GM23248 (cell line): ENCODE measurements at regions not wholly inside any gene's neighbourhood (a gene's known extent, or its start where the extent isn't known, plus 50 kb on each side); places are given as distances from the start of the nearest gene placed in this dataset.

Experiments used
- EZH2 ChIP-seq: fragments of 200-600 bp; sonication (generic); IDR thresholded peaks from 2 replicates; pipeline ENCODE4 v1.6.1; 2018; ENCODE audit warnings: antibody characterized with exemption, mild to moderate bottlenecking; ENCODE audit not compliant: insufficient read depth, poor library complexity, severe bottlenecking
- EZH2phosphoT487 ChIP-seq: fragments of 200-600 bp; sonication (generic); IDR thresholded peaks from 2 replicates; pipeline ENCODE4 v1.6.1; 2018; ENCODE audit warnings: antibody characterized with exemption, moderate library complexity, mild to moderate bottlenecking, low read depth; ENCODE audit not compliant: insufficient read depth

GRCh38 chr20:55472704-55473103 is 532.6 kb downstream of the CBLN4 start:
- no peak for TF ChIP-seq EZH2phosphoT487
- TF ChIP-seq EZH2: no peak
